Naive thymus-derived CD8-positive, alpha-beta T cell (primary cell): ENCODE measurements at regions not wholly inside any gene's neighbourhood (a gene's known extent, or its start where the extent isn't known, plus 50 kb on each side); places are given as distances from the start of the nearest gene placed in this dataset.

Source experiments
- ATAC-seq, 2 donors: fragments of 150-1000 bp; cut with Tn5 transposase in 1 of 2; sonication (Bioruptor Pico), chemical (Tn5 transposase) in 1 of 2; 1 replicate in 1 of 2; 2 replicates in 1 of 2; pipeline ENCODE4 v1.10.0; 2021; ENCODE audit warnings: mild to moderate bottlenecking in 2 of 2, moderate library complexity in 2 of 2
- POLR2A ChIA-PET: fragments of 350-600 bp; sonication (Branson Sonifier 250); formaldehyde crosslinking; loops from one replicate; lab custom pipeline; 2021; ENCODE audit warnings: antibody characterized with exemption; lab: Charles Lee
- DNase-seq, 10 donors: peaks; one replicate each; pipeline versions ENCODE4 v3.0.0 to v3.0.0-alpha.2; 2020 to 2022
- H3K27ac Mint-ChIP-seq, 10 donors: one replicate each; pipeline ENCODE4 v1.8.0; 2020 to 2022; ENCODE audit warnings: mild to moderate bottlenecking in 10 of 10, mixed read lengths in 10 of 10, moderate library complexity in 4 of 10, inconsistent platforms in 1 of 10
- H3K27me3 Mint-ChIP-seq, 5 donors: one replicate each; pipeline ENCODE4 v1.8.0; 2021 to 2022; ENCODE audit warnings: mixed read lengths in 5 of 5
- H3K36me3 Mint-ChIP-seq, 3 donors: one replicate each; pipeline ENCODE4 v1.8.0; 2020 to 2022; ENCODE audit warnings: mixed read lengths in 3 of 3, mild to moderate bottlenecking in 2 of 3, inconsistent platforms in 1 of 3
- H3K4me1 Mint-ChIP-seq, 4 donors: one replicate each; pipeline ENCODE4 v1.8.0; 2021 to 2022; ENCODE audit warnings: mixed read lengths in 4 of 4
- H3K4me3 Mint-ChIP-seq, 10 donors: one replicate each; pipeline ENCODE4 v1.8.0; 2020 to 2022; ENCODE audit warnings: mild to moderate bottlenecking in 10 of 10, mixed read lengths in 10 of 10, moderate library complexity in 6 of 10, inconsistent platforms in 1 of 10
- H3K9me3 Mint-ChIP-seq, 9 donors: one replicate each; pipeline ENCODE4 v1.8.0; 2020 to 2022; ENCODE audit warnings: mixed read lengths in 9 of 9, mild to moderate bottlenecking in 3 of 9, inconsistent platforms in 1 of 9, moderate library complexity in 1 of 9

DNA sequence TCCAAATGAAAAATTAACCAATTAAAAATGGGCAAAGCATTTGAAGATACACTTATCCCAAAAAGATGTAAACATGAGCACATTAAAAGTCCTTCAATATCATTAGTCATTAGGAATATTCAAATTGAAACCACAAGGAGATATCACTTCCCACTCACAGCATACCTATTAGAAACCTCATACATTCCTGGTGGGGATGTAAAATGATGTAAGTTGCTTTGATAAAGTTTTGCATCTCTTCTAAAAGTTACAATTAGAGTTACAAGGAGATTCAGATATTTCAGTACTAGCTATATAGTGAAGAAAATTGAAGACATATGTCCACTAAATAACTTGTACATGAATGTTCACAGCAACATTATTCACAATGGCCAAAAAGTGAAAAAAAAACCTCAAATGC is 1109.3 kb upstream of the LCORL start:
- H3K4me1 Mint-ChIP-seq, result no peaks in the 10 kb centered on the region
- H3K9me3 Mint-ChIP-seq, result peaks cover 0 to 27% (median 8%) of the 10 kb centered on the region in 9 donors
- H3K27ac Mint-ChIP-seq, result no peak overlapping the region
- ATAC-seq (no peak), DNase-seq (no peak)
- H3K36me3 Mint-ChIP-seq, result no peaks in the 10 kb centered on the region
- H3K27me3 Mint-ChIP-seq, result no peaks in the 10 kb centered on the region
- no peak overlapping the region for H3K4me3 Mint-ChIP-seq
- POLR2A ChIA-PET, result no interaction called here

DNA sequence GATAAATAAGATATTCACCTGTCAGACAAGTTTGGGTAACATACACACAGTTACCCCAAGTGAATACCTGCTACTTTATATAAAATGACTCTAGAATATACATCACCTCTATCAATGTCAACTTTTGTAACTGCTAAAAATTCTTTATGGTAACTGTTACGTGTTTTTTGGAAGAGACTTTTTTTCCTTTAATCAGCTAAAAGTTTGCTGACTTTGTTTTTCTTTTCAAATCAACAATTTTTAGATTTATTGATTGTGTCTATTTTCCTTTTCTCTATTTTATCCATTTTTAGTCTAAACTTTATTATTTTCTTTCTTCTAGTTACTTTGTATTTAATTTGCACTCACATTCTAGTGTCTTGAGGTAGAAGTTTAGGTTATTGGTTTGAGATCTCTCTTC is 1106.6 kb upstream of the LCORL start:
- Mint-ChIP-seq H3K4me3 (no peak overlapping the region), H3K36me3 (peaks cover 0 to 9% (median 0%) of the 10 kb centered on the region in 3 donors), H3K4me1 (no peaks in the 10 kb centered on the region), H3K27ac (no peak overlapping the region), H3K9me3 (peaks cover 0 to 30% (median 12%) of the 10 kb centered on the region in 9 donors), H3K27me3 (no peaks in the 10 kb centered on the region)
- ATAC-seq (no peak), DNase-seq (no peak)
- POLR2A ChIA-PET, result no interaction called here

DNA sequence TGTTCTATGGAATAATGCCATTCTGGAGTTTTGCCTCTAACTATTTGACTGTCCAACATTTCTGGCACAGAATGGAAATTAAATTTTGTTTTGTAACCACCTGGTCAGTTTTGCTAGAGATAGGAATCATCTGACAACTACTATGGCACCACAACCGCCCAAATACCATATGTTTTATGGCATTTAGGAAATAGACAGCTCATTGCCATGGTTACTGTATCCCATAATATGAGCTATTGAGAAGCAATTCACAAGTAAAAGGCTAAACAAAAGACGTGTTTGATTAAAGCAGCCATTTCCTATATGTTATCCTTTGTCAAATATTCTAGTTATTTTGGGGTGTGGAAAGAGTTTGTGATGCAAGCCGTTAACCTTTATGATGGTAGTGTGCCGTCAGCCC is 1105.3 kb upstream of the LCORL start:
- no peak for DNase-seq
- Mint-ChIP-seq H3K27me3 (no peaks in the 10 kb centered on the region), H3K27ac (no peak overlapping the region), H3K4me1 (no peaks in the 10 kb centered on the region), H3K4me3 (no peak overlapping the region), H3K9me3 (peaks cover 0 to 27% (median 14%) of the 10 kb centered on the region in 9 donors), H3K36me3 (peaks cover 0 to 9% (median 0%) of the 10 kb centered on the region in 3 donors)
- POLR2A ChIA-PET, result no interaction called here
- no peak for ATAC-seq

DNA sequence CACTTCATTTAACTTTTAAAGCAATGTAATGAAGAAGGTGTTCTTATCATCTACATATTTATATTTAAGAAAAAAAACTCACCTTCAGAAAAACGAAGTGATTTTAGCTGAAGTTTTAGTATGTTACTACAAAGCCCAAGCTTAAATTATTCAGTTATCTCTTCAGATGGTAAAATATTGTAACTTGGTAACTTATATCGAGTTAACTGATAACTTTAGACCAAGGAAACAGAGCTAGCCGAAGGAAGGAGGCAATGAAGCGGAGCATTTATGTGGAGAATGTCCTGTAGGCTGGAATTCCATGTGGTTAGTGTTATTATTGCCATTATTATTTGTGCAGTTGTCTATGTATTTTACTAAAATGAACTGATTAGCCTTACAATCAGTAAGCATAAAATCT is 1102.1 kb upstream of the LCORL start:
- no peak for ATAC-seq
- POLR2A ChIA-PET, result no interaction called here
- Mint-ChIP-seq H3K36me3 (peaks cover 0 to 9% (median 0%) of the 10 kb centered on the region in 3 donors), H3K4me1 (no peaks in the 10 kb centered on the region), H3K27ac (no peak overlapping the region), H3K9me3 (peaks cover 0 to 25% (median 10%) of the 10 kb centered on the region in 9 donors), H3K4me3 (no peak overlapping the region), H3K27me3 (no peaks in the 10 kb centered on the region)
- no peak for DNase-seq

DNA sequence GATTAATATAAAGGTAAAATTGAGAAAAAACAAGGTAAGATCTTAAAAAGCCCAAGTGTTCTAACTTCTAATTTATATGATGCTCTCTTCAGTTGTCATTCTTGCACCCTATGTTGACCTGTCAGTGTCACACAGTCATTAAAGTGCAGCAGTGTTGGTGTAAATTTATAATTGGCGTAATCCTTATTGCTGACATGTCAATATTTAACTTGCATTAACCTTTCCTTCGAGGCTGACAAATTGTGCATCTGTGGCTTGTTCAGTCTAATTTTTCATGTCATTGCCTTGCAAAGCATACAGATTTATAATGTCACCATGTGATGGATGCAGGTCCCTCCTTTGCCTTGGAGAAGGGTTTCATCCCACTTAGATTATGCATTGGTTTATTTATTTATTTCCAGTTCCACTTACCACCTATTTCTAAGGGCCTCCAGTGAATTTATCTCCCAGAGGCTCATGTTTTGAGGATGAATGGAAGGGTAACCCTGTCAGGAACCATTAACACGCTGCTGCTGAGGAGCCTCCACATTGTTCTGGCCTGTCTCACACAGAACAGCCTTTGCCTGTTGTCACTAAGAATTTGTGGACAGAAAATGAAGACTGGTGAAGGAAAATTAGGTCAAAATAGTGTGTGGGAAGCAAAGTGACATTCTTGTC is 1098.5 kb upstream of the LCORL start:
- POLR2A ChIA-PET, result no interaction called here
- peaks cover 0 to 9% (median 0%) of the 10 kb centered on the region in 3 donors for H3K36me3 Mint-ChIP-seq
- no peaks in the 10 kb centered on the region for H3K27me3 Mint-ChIP-seq
- H3K9me3 Mint-ChIP-seq, result peaks cover 0 to 18% (median 6%) of the 10 kb centered on the region in 9 donors
- no peak for ATAC-seq
- H3K4me3 Mint-ChIP-seq, result no peak overlapping the region
- H3K27ac Mint-ChIP-seq, result no peak overlapping the region
- DNase-seq, result no peak
- H3K4me1 Mint-ChIP-seq, result no peaks in the 10 kb centered on the region

DNA sequence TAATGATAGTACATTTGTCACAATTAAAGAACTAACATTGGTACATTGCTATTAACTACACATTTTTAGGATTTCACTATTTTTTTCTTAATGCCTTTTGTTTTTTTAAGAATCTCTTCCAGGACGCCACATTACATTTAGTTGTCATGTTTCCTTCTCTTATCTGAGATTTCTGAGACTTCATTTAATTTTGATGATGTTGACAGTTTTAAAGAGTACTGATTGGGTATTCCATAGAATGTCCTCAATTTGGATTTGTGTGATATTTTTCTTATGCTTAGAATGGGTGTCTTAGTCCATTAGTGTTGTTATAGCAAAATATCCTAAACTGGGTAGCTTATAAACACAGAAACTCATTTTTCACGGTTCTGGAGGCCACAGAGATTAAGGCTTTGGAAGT is 1095.5 kb upstream of the LCORL start:
- ATAC-seq (no peak), DNase-seq (no peak)
- H3K9me3 Mint-ChIP-seq, result peaks cover 0 to 9% (median 0%) of the 10 kb centered on the region in 9 donors
- no peaks in the 10 kb centered on the region for H3K27me3 Mint-ChIP-seq
- H3K36me3 Mint-ChIP-seq, result no peaks in the 10 kb centered on the region
- no peaks in the 10 kb centered on the region for H3K4me1 Mint-ChIP-seq
- H3K27ac Mint-ChIP-seq, result no peak overlapping the region
- no peak overlapping the region for H3K4me3 Mint-ChIP-seq
- POLR2A ChIA-PET, result no interaction called here

DNA sequence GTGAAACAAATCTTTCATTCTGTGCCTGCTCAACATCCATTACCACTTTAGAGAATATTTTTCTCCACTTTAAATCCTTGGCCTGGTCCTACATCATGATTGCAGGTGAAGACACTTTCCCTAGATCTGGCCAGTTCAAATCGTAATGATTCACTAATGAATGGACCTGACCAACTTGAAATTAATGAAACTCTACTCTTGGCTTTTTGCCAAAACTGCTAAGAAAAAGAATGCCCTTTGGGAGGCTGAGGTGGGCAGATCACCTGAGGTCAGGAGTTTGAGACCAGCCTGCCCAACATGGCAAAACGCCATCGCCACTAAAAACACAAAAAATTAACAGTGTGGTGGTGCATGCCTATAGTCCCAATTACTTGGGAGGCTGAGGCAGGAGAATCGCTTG is 1082.6 kb upstream of the LCORL start:
- POLR2A ChIA-PET, result no interaction called here
- Mint-ChIP-seq H3K27ac (no peak overlapping the region), H3K36me3 (no peaks in the 10 kb centered on the region), H3K4me3 (no peak overlapping the region), H3K4me1 (no peaks in the 10 kb centered on the region), H3K9me3 (peaks cover 0 to 36% (median 6%) of the 10 kb centered on the region in 9 donors), H3K27me3 (no peaks in the 10 kb centered on the region)
- ATAC-seq, result no peak
- no peak for DNase-seq

DNA sequence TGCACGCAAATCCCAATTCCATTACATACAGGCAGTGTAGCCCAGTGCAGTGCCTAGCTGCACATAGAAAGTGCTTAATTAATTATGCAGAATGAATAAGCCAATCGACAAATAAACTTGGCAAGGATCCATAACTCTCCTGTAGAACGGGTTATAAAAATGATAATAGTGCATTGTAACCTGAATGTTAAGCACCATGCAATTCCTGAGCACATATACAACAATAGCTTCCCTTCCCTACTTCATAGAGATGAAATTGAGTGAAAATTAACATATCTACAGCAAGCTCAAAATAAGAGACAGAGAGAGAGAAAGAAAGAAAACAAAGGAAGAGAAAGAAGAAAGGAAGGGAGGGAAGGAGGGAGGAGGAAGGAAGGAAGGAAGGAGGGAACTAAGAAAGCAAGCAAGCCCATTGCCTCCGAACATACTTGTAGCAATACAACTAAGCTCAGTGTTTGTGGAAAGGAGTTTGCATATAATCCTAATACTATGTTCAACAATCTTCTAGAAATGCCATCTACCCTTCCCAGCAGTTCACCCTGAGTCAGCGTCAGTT is 1074.0 kb upstream of the LCORL start:
- Mint-ChIP-seq H3K9me3 (peaks cover 0 to 37% (median 9%) of the 10 kb centered on the region in 9 donors), H3K27me3 (no peaks in the 10 kb centered on the region), H3K27ac (no peak overlapping the region), H3K4me1 (no peaks in the 10 kb centered on the region), H3K36me3 (no peaks in the 10 kb centered on the region), H3K4me3 (no peak overlapping the region)
- DNase-seq, result no peak
- POLR2A ChIA-PET, result no interaction called here
- ATAC-seq, result no peak

DNA sequence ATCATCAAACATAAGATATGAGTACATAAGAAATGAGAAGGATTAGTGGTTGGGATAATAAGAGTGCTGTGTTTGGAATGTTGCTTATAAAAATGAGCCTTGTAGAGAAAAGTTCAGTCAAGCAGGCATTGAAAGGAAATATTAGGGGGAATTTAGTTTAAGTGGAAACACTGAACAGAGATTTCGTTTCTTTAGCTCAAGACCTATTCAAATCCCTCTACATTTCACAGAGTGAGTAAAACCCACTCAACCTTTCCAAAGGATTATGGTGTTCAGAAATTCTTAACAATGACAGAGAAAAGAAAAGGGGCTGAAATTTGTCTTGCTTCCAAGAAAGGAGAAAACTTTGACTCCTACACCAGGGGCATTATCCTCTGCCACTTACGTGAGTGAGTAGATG is 1072.4 kb upstream of the LCORL start:
- H3K36me3 Mint-ChIP-seq, result no peaks in the 10 kb centered on the region
- no peaks in the 10 kb centered on the region for H3K27me3 Mint-ChIP-seq
- H3K4me1 Mint-ChIP-seq, result no peaks in the 10 kb centered on the region
- no peak for ATAC-seq
- POLR2A ChIA-PET, result no interaction called here
- H3K27ac Mint-ChIP-seq, result no peak overlapping the region
- H3K4me3 Mint-ChIP-seq, result no peak overlapping the region
- H3K9me3 Mint-ChIP-seq, result peaks cover 0 to 30% (median 7%) of the 10 kb centered on the region in 9 donors
- DNase-seq, result no peak

DNA sequence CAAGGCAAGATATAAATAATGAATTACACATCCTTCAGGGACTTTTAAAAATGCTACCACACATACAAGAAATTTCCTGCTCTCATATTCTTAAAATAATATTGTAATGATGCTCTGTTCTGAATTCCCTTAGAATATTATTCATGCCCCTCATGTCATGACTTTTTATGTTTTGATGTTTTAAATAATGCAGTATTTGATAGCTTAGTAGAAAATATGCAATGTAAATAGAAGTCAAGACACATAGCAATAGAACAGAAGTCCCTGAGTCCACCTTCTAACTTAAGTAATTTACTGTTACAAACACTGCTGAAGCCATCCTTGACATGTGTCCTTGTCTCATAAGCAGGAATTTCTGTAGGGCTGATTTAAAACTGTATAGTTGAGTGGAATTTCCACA is 1071.2 kb upstream of the LCORL start:
- H3K27me3 Mint-ChIP-seq, result no peaks in the 10 kb centered on the region

DNA sequence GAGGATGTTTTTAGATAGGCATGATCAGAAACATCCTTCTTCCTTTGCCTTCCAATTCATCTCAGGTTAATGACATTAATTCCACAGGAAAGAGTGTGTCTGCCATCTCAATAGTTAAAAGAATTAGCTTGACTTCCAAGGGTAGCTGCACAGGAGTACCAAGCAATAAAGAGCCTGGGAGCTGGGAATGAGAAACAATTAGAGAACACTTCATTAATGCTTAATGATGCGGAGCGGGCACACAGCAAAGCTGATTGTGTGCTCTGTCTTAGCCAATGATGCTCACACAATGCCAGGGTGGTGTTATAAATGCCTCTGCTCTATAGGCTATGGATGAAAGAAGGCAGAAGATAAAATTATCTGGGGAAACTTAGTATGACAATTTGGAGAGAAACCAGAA is 1052.5 kb upstream of the LCORL start:
- peaks cover 1 to 19% (median 5%) of the 10 kb centered on the region in 9 donors for H3K9me3 Mint-ChIP-seq
- ATAC-seq (no peak), DNase-seq (no peak)
- no peak overlapping the region for H3K27ac Mint-ChIP-seq
- H3K27me3 Mint-ChIP-seq, result no peaks in the 10 kb centered on the region
- no peaks in the 10 kb centered on the region for H3K36me3 Mint-ChIP-seq
- H3K4me1 Mint-ChIP-seq, result no peaks in the 10 kb centered on the region
- no peak overlapping the region for H3K4me3 Mint-ChIP-seq
- POLR2A ChIA-PET, result no interaction called here

More for the DNA sequence above, 1071.2 kb upstream of the LCORL start:
- Mint-ChIP-seq H3K36me3 (no peaks in the 10 kb centered on the region), H3K4me3 (no peak overlapping the region), H3K9me3 (peaks cover 0 to 28% (median 4%) of the 10 kb centered on the region in 9 donors), H3K27ac (no peak overlapping the region), H3K4me1 (no peaks in the 10 kb centered on the region)
- POLR2A ChIA-PET, result no interaction called here
- DNase-seq (no peak), ATAC-seq (no peak)

DNA sequence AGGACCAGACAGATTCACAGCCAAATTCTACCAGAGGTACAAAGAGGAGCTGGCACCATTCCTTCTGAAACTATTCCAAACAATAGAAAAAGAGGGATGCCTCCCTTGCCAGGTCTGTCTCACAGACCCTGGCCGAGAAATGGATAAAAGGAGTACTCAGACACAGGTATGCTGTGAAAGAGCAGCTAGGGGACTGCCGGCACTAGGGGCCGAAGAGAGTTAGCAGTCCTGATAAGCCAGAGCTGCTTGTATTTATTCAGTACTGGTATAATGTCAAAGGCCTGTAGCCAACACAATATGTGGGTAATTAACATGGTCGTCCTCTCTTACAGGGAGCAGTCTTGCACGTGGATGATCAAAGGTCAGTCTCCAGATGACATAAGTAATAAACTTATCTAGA is 1042.1 kb upstream of the LCORL start:
- H3K36me3 Mint-ChIP-seq, result peaks cover 0 to 5% (median 2%) of the 10 kb centered on the region in 3 donors
- POLR2A ChIA-PET, result no interaction called here
- no peak overlapping the region for H3K27ac Mint-ChIP-seq

DNA sequence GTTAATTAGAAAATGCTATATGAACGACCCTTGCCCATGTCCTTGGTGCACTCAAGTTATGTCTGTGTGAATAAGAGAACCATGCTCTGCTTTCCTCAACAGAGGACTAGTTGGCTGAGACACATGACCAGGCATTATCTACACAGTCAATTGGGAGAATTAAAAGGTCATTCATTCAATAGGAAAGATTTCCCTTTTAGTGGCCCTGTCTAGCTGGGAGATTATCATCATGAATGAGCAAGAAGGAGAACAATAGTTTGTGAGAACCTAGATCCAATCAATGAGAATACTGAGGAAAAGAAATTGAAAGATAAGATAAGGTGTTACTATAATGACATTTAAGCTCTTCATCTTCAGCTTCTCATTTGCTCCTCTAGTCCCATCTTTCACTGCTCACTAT is 1033.4 kb upstream of the LCORL start:
- peaks cover 0 to 16% (median 5%) of the 10 kb centered on the region in 9 donors for H3K9me3 Mint-ChIP-seq
- H3K36me3 Mint-ChIP-seq, result no peaks in the 10 kb centered on the region
- ATAC-seq (no peak), DNase-seq (no peak)
- no peak overlapping the region for H3K27ac Mint-ChIP-seq
- no peaks in the 10 kb centered on the region for H3K27me3 Mint-ChIP-seq
- no peak overlapping the region for H3K4me3 Mint-ChIP-seq
- POLR2A ChIA-PET, result no interaction called here
- no peaks in the 10 kb centered on the region for H3K4me1 Mint-ChIP-seq

More for the DNA sequence above, 1042.1 kb upstream of the LCORL start:
- H3K4me3 Mint-ChIP-seq, result no peak overlapping the region
- H3K27me3 Mint-ChIP-seq, result no peaks in the 10 kb centered on the region
- peaks cover 2 to 46% (median 30%) of the 10 kb centered on the region in 9 donors for H3K9me3 Mint-ChIP-seq
- ATAC-seq, result no peak
- H3K4me1 Mint-ChIP-seq, result no peaks in the 10 kb centered on the region
- DNase-seq, result no peak

DNA sequence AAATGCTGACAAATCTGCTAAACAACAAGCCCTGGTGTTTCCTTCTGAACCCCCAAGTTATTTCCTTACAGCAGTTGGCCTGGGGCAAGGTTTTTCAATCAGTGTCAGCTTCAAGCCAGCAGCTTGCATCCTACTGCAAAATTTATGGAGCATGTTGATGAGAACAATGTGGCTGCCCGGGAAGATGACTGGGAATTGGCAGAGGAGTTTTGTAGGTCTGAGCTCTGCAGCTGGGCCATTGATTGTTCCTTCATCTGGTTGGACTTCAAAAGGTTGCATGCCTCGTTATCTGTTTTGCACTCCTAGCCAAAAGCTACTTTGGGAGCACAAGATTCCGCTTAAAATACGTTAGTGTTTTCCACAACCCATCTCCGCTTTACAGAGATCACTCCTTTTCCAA is 1030.3 kb upstream of the LCORL start:
- Mint-ChIP-seq H3K27me3 (no peaks in the 10 kb centered on the region), H3K27ac (no peak overlapping the region), H3K4me3 (no peak overlapping the region), H3K36me3 (no peaks in the 10 kb centered on the region), H3K4me1 (no peaks in the 10 kb centered on the region), H3K9me3 (peaks cover 0 to 16% (median 1%) of the 10 kb centered on the region in 9 donors)
- POLR2A ChIA-PET, result no interaction called here
- DNase-seq (no peak), ATAC-seq (no peak)
